HG03442 (cell line): ENCODE measurements at regions not wholly inside any gene's neighbourhood (a gene's known extent, or its start where the extent isn't known, plus 50 kb on each side); places are given as distances from the start of the nearest gene placed in this dataset.

Experiments used
- ATAC-seq: cut with Tn5 transposase; IDR thresholded peaks from one replicate; pipeline ENCODE4 v1.9.1; 2021; ENCODE audit warnings: mild to moderate bottlenecking, moderate library complexity; ENCODE audit not compliant: unreplicated experiment

DNA sequence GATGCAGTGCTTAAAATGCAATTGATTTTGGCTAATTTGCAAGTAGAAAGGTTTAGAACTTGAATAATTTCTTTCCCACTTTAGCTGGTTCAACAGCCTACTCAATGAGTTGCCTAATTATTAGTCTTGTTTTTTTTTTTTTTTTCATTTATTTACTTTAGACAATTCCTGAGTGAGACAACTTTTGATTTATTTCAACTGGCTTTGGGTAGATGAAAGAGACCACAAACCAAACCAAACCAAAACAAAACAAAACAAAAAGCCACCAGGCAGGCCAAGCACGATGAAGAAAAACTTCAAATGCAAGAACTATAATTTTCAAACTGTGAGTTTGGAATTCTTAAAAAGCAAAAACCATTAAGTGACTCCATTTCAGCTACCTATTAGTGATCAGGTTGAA lies 469.9 kb downstream of the GBE1 start:
- no peak for ATAC-seq

DNA sequence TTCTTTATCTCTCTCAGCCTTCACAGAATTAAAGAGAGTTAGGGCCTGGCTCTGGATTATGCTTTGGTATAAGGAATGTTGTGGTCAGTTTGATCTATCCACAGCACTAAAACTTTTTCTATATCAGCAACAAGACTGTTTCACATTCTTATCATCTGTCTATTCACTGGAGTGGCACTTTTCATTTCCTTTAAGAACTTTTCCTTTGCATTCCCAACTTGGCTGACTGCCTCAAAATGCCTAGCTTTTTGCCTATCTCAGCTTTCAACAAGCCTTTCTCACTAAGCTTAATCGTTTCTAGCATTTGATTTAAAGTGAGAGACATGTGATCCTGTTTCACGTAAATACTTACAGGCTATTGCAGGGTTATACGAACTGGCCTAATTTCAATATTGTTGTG lies 471.8 kb downstream of the GBE1 start:
- ATAC-seq, result no peak

DNA sequence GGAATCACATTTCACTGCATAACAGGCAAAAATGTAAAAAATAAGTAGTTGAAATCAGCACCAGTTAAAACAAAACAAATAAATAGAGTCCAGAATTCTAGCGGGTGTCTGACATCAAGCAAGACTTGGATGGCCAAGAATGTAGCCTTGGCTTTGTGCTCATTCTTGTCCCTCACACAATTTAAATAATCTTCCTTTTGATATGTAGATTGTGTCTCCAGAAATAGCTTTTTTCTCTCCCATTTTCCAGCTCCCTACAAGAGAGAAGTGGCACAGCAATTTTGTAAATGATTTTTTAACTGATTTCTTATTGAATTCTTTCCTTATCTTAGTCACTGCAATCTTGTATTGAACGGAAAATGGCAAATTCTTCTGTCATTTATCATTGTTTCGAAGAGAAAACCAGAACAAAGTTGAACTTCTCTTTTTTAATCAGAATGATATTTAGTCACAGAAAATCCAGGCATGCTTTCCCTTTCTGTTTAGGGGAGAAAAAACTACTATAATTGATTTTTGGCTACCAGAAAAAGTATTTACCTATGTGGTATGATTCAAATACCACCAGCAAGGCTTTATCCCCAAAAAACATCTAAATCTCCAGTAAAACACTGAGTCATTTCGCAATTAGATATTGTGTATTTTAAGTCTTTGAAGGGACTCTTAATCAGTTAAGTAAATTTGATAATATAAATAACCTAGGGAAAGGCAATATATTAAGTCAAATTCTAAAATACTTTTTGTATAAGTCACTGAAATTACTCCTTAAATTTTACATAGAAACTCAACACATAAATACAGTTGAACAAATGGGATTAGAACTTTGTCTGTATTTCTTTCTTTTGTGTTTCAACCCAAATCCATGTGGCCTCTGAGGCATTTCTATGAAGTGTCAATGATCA lies 481.7 kb downstream of the GBE1 start:
- ATAC-seq, result no peak

- no peak for ATAC-seq
Measured at GRCh38 chr3:81277853-81278252, 483.6 kb downstream of the GBE1 start.

DNA sequence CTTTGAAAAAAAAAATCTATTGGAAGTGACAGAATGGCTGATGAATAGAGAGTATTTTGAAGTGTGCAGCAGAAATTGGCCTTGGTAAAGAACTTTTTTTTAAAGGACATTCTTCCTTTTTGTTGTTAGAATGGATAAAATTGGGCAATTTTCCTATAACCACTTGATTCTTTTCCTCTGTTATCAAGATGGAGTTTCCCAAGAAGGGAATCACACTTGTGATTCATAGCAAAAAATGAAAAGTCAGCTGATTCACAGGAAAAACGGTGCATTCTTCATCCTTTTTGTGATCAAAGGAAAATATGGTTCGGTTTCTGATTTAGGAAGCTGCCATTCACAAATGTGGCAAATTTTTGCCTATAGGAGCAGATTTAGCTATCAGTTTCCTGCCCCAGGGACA lies 486.8 kb downstream of the GBE1 start:
- no peak for ATAC-seq

GRCh38 chr3:81270603-81271379 lies 490.7 kb downstream of the GBE1 start:
- peak; percentile 89 for ATAC-seq

DNA sequence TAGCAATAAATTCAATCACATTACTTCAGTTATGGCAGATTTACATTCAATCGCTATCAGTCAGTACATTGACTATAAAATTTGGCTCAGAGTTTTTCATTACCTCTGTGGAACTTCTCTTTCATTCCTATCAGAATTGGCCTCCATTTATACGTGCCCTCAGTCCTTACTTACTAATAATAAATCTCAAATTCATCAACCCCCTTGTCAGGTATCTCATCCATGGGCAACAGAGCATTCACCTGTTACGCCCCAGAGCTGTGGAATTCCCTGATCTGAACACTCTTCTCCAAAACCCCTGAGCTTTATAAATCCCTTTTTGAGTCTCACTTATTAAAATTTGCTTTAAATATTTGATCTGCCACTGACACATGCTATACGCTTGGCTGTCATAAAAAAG lies 492.9 kb downstream of the GBE1 start:
- ATAC-seq, result no peak

GRCh38 chr3:81261996-81262395 lies 499.4 kb downstream of the GBE1 start:
- no peak for ATAC-seq

GRCh38 chr3:81255463-81255862 lies 506.0 kb downstream of the GBE1 start:
- no peak for ATAC-seq

DNA sequence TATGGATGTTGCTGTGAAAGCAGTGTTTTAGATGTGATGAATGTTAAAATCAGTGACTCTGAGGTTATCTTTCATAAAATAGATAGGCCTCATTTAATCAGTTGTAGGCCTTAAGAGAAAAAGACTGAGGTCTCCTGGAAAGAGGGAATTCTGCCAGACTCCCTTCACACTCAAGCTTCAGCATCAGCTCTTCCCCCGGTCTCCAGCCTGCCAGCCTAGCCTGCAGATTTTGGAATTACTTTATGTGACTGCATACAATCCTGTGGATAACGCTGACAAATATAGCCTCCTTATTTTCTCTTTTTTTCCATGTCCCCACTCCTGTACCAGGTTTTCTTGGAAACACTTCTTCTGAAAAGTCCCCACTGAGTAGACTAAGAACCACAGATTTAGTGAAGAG lies 510.3 kb downstream of the GBE1 start:
- no peak for ATAC-seq

GRCh38 chr3:81249540-81250029 lies 511.9 kb downstream of the GBE1 start:
- peak; percentile 76 for ATAC-seq

- ATAC-seq, result no peak
Measured at GRCh38 chr3:81245501-81245900, 515.9 kb downstream of the GBE1 start.

DNA sequence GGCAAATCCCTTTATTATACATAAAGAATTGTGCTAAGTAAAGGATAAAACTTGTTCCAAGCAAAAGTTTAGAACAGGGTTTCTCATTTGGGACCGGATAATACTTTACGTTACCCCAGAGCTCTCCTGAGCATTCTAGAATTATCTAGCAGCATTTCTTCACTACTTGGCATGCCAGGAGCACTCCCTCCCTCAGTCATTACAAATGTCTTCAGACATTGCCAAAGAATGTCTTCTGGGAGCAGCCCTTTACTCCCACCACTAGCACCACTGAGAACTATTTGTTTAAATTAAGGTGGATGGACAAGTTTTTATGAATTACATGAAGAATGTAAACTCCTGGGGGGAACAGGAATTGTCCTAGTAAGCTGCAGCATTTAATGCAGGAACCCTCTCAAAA lies 516.4 kb downstream of the GBE1 start:
- no peak for ATAC-seq

DNA sequence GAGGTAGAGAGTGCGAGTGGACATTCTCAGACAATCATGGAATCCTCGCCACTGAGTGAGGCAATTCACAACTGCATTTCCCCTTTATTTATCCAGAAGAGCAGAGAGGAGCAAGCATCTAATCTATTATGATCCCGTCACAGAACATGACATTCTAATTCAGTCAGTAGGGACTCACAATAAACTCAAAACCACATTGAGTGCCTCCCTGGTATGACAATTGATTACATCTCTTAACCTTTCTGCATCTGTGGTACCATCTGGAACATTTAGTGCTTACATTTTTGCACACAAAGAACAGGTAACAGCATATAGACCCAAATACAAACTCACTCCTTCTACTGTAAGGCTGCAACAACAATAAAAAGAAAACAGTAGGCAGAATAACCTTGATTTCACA lies 517.2 kb downstream of the GBE1 start:
- no peak for ATAC-seq

DNA sequence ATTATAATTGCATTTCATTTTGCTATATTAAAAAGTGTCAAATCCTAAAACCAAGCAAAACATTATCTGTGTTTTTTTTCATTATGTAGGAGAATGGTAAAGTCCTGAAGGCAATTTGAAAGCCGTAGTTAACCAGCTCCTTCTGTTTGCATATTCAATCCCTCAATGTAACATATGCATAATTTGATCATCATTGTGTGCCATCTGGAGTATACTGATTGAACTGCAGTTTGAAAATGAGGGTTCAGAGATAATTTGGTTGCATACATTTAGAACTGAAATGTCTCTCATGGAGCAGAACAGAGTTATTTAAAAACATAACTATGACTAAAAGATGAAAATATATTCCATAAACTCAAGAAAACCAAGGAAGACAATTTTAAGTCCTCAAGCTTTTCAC lies 518.6 kb downstream of the GBE1 start:
- ATAC-seq, result no peak

DNA sequence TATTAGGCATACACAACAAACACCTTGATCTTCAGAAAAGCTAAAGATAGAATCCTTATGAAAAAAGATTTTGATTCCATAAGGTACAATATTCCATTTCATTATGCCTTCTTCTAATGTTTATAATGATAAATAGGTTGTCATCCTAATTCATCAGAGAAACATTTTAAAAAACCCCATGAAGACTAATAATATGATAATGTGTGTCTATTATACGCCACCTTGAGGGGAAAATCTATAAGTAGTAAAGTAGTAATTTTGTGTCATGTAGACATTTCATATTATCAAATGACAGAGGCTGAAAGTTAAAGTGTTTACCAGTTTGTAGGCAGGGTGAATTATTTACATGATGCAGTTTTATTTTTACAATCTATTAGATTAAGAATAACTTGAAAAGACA lies 524.3 kb downstream of the GBE1 start:
- no peak for ATAC-seq

- ATAC-seq, result no peak
Measured at GRCh38 chr3:81218023-81218422, 543.4 kb downstream of the GBE1 start.

- ATAC-seq, result no peak
Measured at GRCh38 chr3:81217101-81217500, 544.3 kb downstream of the GBE1 start.

- ATAC-seq, result no peak
Measured at GRCh38 chr3:81216192-81216591, 545.3 kb downstream of the GBE1 start.

GRCh38 chr3:81214631-81215030 lies 546.8 kb downstream of the GBE1 start:
- no peak for ATAC-seq

GRCh38 chr3:81199587-81199986 lies 561.9 kb downstream of the GBE1 start:
- no peak for ATAC-seq

- no peak for ATAC-seq
Measured at GRCh38 chr3:81198756-81199155, 562.7 kb downstream of the GBE1 start.
